ENCODE measurements at regions not wholly inside any gene's neighbourhood (a gene's known extent, or its start where the extent isn't known, plus 50 kb on each side); places are given as distances from the start of the nearest gene placed in this dataset.

- TF ChIP-seq BHLHE40 (IDR thresholded peaks at IDR 0.05; ENCODE audit: borderline replicate concordance) (no peak), CTBP1 (IDR thresholded peaks at IDR 0.05; ENCODE audit: borderline replicate concordance) (no peak), LEF1 (IDR thresholded peaks at IDR 0.05; ENCODE audit: borderline replicate concordance) (no peak), ARNT (IDR thresholded peaks at IDR 0.05) (no peak), TARDBP (IDR thresholded peaks at IDR 0.05) (no peak), FOXA1 (IDR thresholded peaks at IDR 0.05) (no peak)
- POLR2A ChIA-PET = no interaction called here
- CTCF ChIA-PET = no interaction called here
- no peak for DNase-seq (ENCODE audit: extremely low spot score)
Observed at GRCh38 chr6:168184701-168185100, 105.7 kb upstream of the FRMD1 start.

GRCh38 chr6:168183613-168183970, 104.6 kb upstream of the FRMD1 start:
- TF ChIP-seq BHLHE40 (IDR thresholded peaks at IDR 0.05; ENCODE audit: borderline replicate concordance) = no peak
- no peak for TF ChIP-seq SUZ12 (IDR thresholded peaks at IDR 0.05)
- POLR2A ChIA-PET = no interaction called here
- CTCF ChIA-PET = no interaction called here
- DNase-seq (ENCODE audit: extremely low spot score) = no peak

- ChIA-PET POLR2A (no interaction called here), CTCF (no interaction called here)
- TF ChIP-seq PKNOX1 (IDR thresholded peaks at IDR 0.05) (no peak), SP1 (IDR thresholded peaks at IDR 0.05) (no peak), HDGF (IDR thresholded peaks at IDR 0.05; ENCODE audit: borderline replicate concordance) (no peak), FOXK2 (IDR thresholded peaks at IDR 0.05) (no peak), FOXA1 (IDR thresholded peaks at IDR 0.05) (no peak), SUZ12 (IDR thresholded peaks at IDR 0.05) (no peak), CTBP1 (IDR thresholded peaks at IDR 0.05; ENCODE audit: borderline replicate concordance) (no peak), ELF4 (IDR thresholded peaks at IDR 0.05) (no peak), ARNT (IDR thresholded peaks at IDR 0.05) (no peak), LEF1 (IDR thresholded peaks at IDR 0.05; ENCODE audit: borderline replicate concordance) (no peak), L3MBTL2 (conservative IDR thresholded peaks at IDR 0.05) (no peak), BHLHE40 (IDR thresholded peaks at IDR 0.05; ENCODE audit: borderline replicate concordance) (no peak), TARDBP (IDR thresholded peaks at IDR 0.05) (no peak), ZNF384 (IDR thresholded peaks at IDR 0.05) (no peak), FOXM1 (IDR thresholded peaks at IDR 0.05; ENCODE audit: borderline replicate concordance) (no peak)
- no peak for DNase-seq (ENCODE audit: extremely low spot score)
Observed at GRCh38 chr6:168182908-168183612, 104.0 kb upstream of the FRMD1 start.

- CTCF ChIA-PET = no interaction called here
- DNase-seq (ENCODE audit: extremely low spot score) = no peak
- POLR2A ChIA-PET = no interaction called here
- TF ChIP-seq L3MBTL2 (conservative IDR thresholded peaks at IDR 0.05) = no peak
- no peak for TF ChIP-seq ZNF384 (IDR thresholded peaks at IDR 0.05)
- TF ChIP-seq LEF1 (IDR thresholded peaks at IDR 0.05; ENCODE audit: borderline replicate concordance) = no peak
- TF ChIP-seq CTBP1 (IDR thresholded peaks at IDR 0.05; ENCODE audit: borderline replicate concordance) = no peak
- no peak for TF ChIP-seq PKNOX1 (IDR thresholded peaks at IDR 0.05)
Observed at GRCh38 chr6:168182366-168182765, 103.4 kb upstream of the FRMD1 start.

GRCh38 chr6:168181876-168182275, 102.9 kb upstream of the FRMD1 start:
- ChIA-PET CTCF (no interaction called here), POLR2A (no interaction called here)
- TF ChIP-seq SUZ12 (IDR thresholded peaks at IDR 0.05) (no peak), L3MBTL2 (conservative IDR thresholded peaks at IDR 0.05) (no peak), PKNOX1 (IDR thresholded peaks at IDR 0.05) (no peak), ARNT (IDR thresholded peaks at IDR 0.05) (no peak), ELF4 (IDR thresholded peaks at IDR 0.05) (no peak), LEF1 (IDR thresholded peaks at IDR 0.05; ENCODE audit: borderline replicate concordance) (no peak), FOXK2 (IDR thresholded peaks at IDR 0.05) (no peak), CTBP1 (IDR thresholded peaks at IDR 0.05; ENCODE audit: borderline replicate concordance) (no peak), FOXA1 (IDR thresholded peaks at IDR 0.05) (no peak), HDGF (IDR thresholded peaks at IDR 0.05; ENCODE audit: borderline replicate concordance) (no peak), BHLHE40 (IDR thresholded peaks at IDR 0.05; ENCODE audit: borderline replicate concordance) (no peak), ZNF384 (IDR thresholded peaks at IDR 0.05) (no peak), SP1 (IDR thresholded peaks at IDR 0.05) (no peak), NFRKB (IDR thresholded peaks at IDR 0.05) (no peak), FOXM1 (IDR thresholded peaks at IDR 0.05; ENCODE audit: borderline replicate concordance) (no peak)
- DNase-seq (ENCODE audit: extremely low spot score) = no peak

- no peak for DNase-seq (ENCODE audit: extremely low spot score)
- CTCF ChIA-PET = no interaction called here
- TF ChIP-seq SUZ12 (IDR thresholded peaks at IDR 0.05) (no peak), HDGF (IDR thresholded peaks at IDR 0.05; ENCODE audit: borderline replicate concordance) (no peak)
- POLR2A ChIA-PET = no interaction called here
Observed at GRCh38 chr6:168181316-168181715, 102.3 kb upstream of the FRMD1 start.

GRCh38 chr6:168180548-168181011, 101.6 kb upstream of the FRMD1 start:
- ChIA-PET CTCF (interaction anchor here (1.3 kb wide), 1 partner anchor 176 kb away, joined by 3 read pairs; no protein-coding TSS in a partner anchor), POLR2A (no interaction called here)

More at GRCh38 chr6:168180548-168181011, 101.6 kb upstream of the FRMD1 start:
- no peak for DNase-seq (ENCODE audit: extremely low spot score)
- no peak for TF ChIP-seq NFRKB (IDR thresholded peaks at IDR 0.05)
- TF ChIP-seq FOXK2 (IDR thresholded peaks at IDR 0.05) = no peak
- TF ChIP-seq ELF4 (IDR thresholded peaks at IDR 0.05) = no peak
- no peak for TF ChIP-seq BHLHE40 (IDR thresholded peaks at IDR 0.05; ENCODE audit: borderline replicate concordance)
- TF ChIP-seq L3MBTL2 (conservative IDR thresholded peaks at IDR 0.05) = no peak
- TF ChIP-seq LEF1 (IDR thresholded peaks at IDR 0.05; ENCODE audit: borderline replicate concordance) = no peak
- TF ChIP-seq PKNOX1 (IDR thresholded peaks at IDR 0.05) = no peak
- no peak for TF ChIP-seq SP1 (IDR thresholded peaks at IDR 0.05)
- TF ChIP-seq FOXM1 (IDR thresholded peaks at IDR 0.05; ENCODE audit: borderline replicate concordance) = no peak
- TF ChIP-seq TARDBP (IDR thresholded peaks at IDR 0.05) = no peak
- TF ChIP-seq CTBP1 (IDR thresholded peaks at IDR 0.05; ENCODE audit: borderline replicate concordance) = no peak
- no peak for TF ChIP-seq ZNF384 (IDR thresholded peaks at IDR 0.05)
- TF ChIP-seq ARNT (IDR thresholded peaks at IDR 0.05) = no peak
- no peak for TF ChIP-seq FOXA1 (IDR thresholded peaks at IDR 0.05)
- TF ChIP-seq HDGF (IDR thresholded peaks at IDR 0.05; ENCODE audit: borderline replicate concordance) = no peak
- no peak for TF ChIP-seq SUZ12 (IDR thresholded peaks at IDR 0.05)
